ENCODE measurements at regions not wholly inside any gene's neighbourhood (a gene's known extent, or its start where the extent isn't known, plus 50 kb on each side); places are given as distances from the start of the nearest gene placed in this dataset.

GRCh38 chr6:101126501-101126900 lies 245.4 kb upstream of the ASCC3 start:
- no peaks in the 10 kb centered on the region for H3K27me3 Mint-ChIP-seq (ENCODE audit: insufficient read depth, low read depth, poor library complexity)
- H3K9me3 Mint-ChIP-seq, result no peaks in the 10 kb centered on the region
- no peak for ATAC-seq
- Histone ChIP-seq H3K27me3 (ENCODE audit: insufficient read depth) (no peaks in the 10 kb centered on the region), H3K79me2 (replicated peaks; ENCODE audit: insufficient read depth) (no peaks in the 10 kb centered on the region), H3K4me3 (no peak overlapping the region), H3K4me2 (no peak overlapping the region), H3K27ac (ENCODE audit: low read depth) (no peak overlapping the region), H3K36me3 (ENCODE audit: insufficient read depth) (no peaks in the 10 kb centered on the region), H3K9me2 (ENCODE audit: insufficient read depth) (no peaks in the 10 kb centered on the region), H4K20me1 (replicated peaks; ENCODE audit: insufficient read depth) (no peaks in the 10 kb centered on the region), H3K4me1 (ENCODE audit: insufficient read depth) (0 out of 2 replicates have a peak, but pooled peaks cover 4% of the 10 kb centered on the region), H3F3A (replicated peaks; ENCODE audit: low read depth) (no peaks in the 10 kb centered on the region), H2AFZ (no peak overlapping the region)
- H3K27ac Mint-ChIP-seq, result no peak overlapping the region
- no peak for DNase-seq (ENCODE audit: low spot score)
- no peak for TF ChIP-seq ZNF462 (CRISPR knock-in tag; IDR thresholded peaks at IDR 0.05)
- TF ChIP-seq, protein P1, sequence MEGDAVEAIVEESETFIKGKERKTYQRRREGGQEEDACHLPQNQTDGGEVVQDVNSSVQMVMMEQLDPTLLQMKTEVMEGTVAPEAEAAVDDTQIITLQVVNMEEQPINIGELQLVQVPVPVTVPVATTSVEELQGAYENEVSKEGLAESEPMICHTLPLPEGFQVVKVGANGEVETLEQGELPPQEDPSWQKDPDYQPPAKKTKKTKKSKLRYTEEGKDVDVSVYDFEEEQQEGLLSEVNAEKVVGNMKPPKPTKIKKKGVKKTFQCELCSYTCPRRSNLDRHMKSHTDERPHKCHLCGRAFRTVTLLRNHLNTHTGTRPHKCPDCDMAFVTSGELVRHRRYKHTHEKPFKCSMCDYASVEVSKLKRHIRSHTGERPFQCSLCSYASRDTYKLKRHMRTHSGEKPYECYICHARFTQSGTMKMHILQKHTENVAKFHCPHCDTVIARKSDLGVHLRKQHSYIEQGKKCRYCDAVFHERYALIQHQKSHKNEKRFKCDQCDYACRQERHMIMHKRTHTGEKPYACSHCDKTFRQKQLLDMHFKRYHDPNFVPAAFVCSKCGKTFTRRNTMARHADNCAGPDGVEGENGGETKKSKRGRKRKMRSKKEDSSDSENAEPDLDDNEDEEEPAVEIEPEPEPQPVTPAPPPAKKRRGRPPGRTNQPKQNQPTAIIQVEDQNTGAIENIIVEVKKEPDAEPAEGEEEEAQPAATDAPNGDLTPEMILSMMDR (conservative IDR thresholded peaks at IDR 0.05; ENCODE audit: low read depth in 2 of 2), result no peak
- no peak for TF ChIP-seq NANOG (IDR thresholded peaks at IDR 0.05; ENCODE audit: borderline replicate concordance)
- TF ChIP-seq CREB1 (CRISPR knock-in tag; IDR thresholded peaks at IDR 0.05; ENCODE audit: low read depth), result no peak
- H3K4me3 Mint-ChIP-seq, result no peak overlapping the region
- H3K36me3 Mint-ChIP-seq (ENCODE audit: low read depth), result no peaks in the 10 kb centered on the region
- peaks cover 3% of the 10 kb centered on the region; the same call in 2 of the 3 replicates for H3K4me1 Mint-ChIP-seq

GRCh38 chr6:101129851-101130250 lies 248.7 kb upstream of the ASCC3 start:
- no peaks in the 10 kb centered on the region for H3K36me3 Mint-ChIP-seq (ENCODE audit: low read depth)
- no peaks in the 10 kb centered on the region for H3K9me3 Mint-ChIP-seq
- H3K4me3 ChIP-seq, result no peak overlapping the region
- TF ChIP-seq ZNF114 (CRISPR knock-in tag; IDR thresholded peaks at IDR 0.05) (no peak), CREB1 (CRISPR knock-in tag; IDR thresholded peaks at IDR 0.05; ENCODE audit: low read depth) (no peak)
- no peaks in the 10 kb centered on the region for H3K4me1 ChIP-seq (ENCODE audit: insufficient read depth)
- no peak overlapping the region for H3K4me3 Mint-ChIP-seq
- no peaks in the 10 kb centered on the region for H4K20me1 ChIP-seq (replicated peaks; ENCODE audit: insufficient read depth)
- no peaks in the 10 kb centered on the region for H3K36me3 ChIP-seq (ENCODE audit: insufficient read depth)
- H3K27me3 Mint-ChIP-seq (ENCODE audit: insufficient read depth, low read depth, poor library complexity), result no peaks in the 10 kb centered on the region
- H3K27me3 ChIP-seq (ENCODE audit: insufficient read depth), result no peaks in the 10 kb centered on the region
- no peaks in the 10 kb centered on the region for H3K79me2 ChIP-seq (replicated peaks; ENCODE audit: insufficient read depth)
- H3K27ac ChIP-seq (ENCODE audit: low read depth), result no peak overlapping the region
- no peaks in the 10 kb centered on the region for H3K9me2 ChIP-seq (ENCODE audit: insufficient read depth)
- no peak for DNase-seq (ENCODE audit: low spot score)
- H3K27ac Mint-ChIP-seq, result no peak overlapping the region
- H2AFZ ChIP-seq, result no peak overlapping the region
- no peaks in the 10 kb centered on the region for H3K4me1 Mint-ChIP-seq
- no peaks in the 10 kb centered on the region for H3F3A ChIP-seq (replicated peaks; ENCODE audit: low read depth)
- no peak for ATAC-seq
- H3K4me2 ChIP-seq, result no peak overlapping the region
